ENCODE measurements at regions not wholly inside any gene's neighbourhood (a gene's known extent, or its start where the extent isn't known, plus 50 kb on each side); places are given as distances from the start of the nearest gene placed in this dataset.

DNA sequence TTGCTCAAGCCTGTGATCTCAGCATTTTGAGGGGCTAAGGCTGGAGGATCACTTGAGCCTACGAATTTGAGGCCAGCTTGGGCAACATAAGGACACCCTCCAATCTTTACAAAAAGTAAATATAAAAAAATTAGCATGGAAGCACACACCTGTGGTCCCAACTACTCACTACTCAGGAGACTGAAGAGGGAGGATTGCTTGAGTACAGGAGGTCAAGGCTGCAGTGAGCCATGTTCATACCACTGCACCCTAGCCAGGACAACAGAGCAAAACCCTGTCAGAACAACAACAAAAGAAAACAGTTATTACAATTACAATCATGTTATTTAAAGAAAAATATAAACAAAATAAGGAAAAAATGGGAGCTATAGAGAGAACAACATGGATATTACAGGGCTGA lies 82.5 kb upstream of the TNFAIP3 start:
- TF ChIP-seq EZH2phosphoT487 (IDR thresholded peaks at IDR 0.05; ENCODE audit: insufficient read depth, low read depth) (no peak), EZH2 (IDR thresholded peaks at IDR 0.05; ENCODE audit: insufficient read depth, poor library complexity, severe bottlenecking) (no peak)
- no peaks in the 10 kb centered on the region for H3K36me3 ChIP-seq (ENCODE audit: low read depth)
- DNase-seq: no peak
- H3F3A ChIP-seq (ENCODE audit: insufficient read depth): no peaks in the 10 kb centered on the region
- no peak overlapping the region for H3K9ac ChIP-seq
- no peaks in the 10 kb centered on the region for H4K20me1 ChIP-seq (ENCODE audit: insufficient read depth)
- H3K4me3 ChIP-seq: no peak overlapping the region
- no peak overlapping the region for H2AFZ ChIP-seq
- H3K4me2 ChIP-seq (ENCODE audit: unreplicated experiment): no peak overlapping the region
- H3K27me3 ChIP-seq (replicated peaks; ENCODE audit: insufficient read depth): no peaks in the 10 kb centered on the region
- H3K79me2 ChIP-seq (ENCODE audit: insufficient read depth): no peaks in the 10 kb centered on the region
- no peaks in the 10 kb centered on the region for H3K9me3 ChIP-seq (ENCODE audit: low read depth)
- H3K9me2 ChIP-seq (ENCODE audit: insufficient read depth): no peaks in the 10 kb centered on the region
- H3K27ac ChIP-seq: no peak overlapping the region
- in situ Hi-C loops (cut with MboI): no loop called here
- 26 to 47% methylated on average over 1 of the region's 1 CpG for WGBS, 2 experiments (ENCODE audit: low coverage in 1 of 2, low lambda C conversion rate in 2 of 2, missing lambda C conversion rate in 2 of 2)
- no peaks in the 10 kb centered on the region for H3K4me1 ChIP-seq (ENCODE audit: insufficient read depth)

DNA sequence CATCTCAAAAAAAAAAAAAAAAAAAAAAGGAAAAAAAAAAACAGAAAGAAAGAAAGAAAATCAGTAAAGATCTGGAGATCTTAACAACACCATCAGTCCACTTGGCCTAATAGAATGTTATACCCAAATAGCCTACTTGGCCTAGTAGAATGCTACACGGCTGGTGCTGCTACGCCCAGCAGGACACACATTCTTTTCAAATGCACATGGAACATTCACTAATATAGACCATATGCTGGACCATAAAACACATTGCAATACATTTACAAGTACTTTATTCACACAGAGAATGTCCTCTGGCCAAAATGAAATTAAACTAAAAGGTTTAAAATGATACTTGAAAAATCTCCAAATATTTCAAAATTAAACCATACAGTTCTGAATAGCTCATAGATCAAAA lies 80.0 kb upstream of the TNFAIP3 start:
- no peak for TF ChIP-seq EZH2phosphoT487 (IDR thresholded peaks at IDR 0.05; ENCODE audit: insufficient read depth, low read depth)
- no peak for TF ChIP-seq EZH2 (IDR thresholded peaks at IDR 0.05; ENCODE audit: insufficient read depth, poor library complexity, severe bottlenecking)
- Histone ChIP-seq H3K27me3 (replicated peaks; ENCODE audit: insufficient read depth) (no peaks in the 10 kb centered on the region), H3K9me2 (ENCODE audit: insufficient read depth) (no peaks in the 10 kb centered on the region), H3K4me3 (no peak overlapping the region), H3K4me2 (ENCODE audit: unreplicated experiment) (no peak overlapping the region), H3K27ac (no peak overlapping the region), H3K4me1 (ENCODE audit: insufficient read depth) (no peaks in the 10 kb centered on the region), H3K79me2 (ENCODE audit: insufficient read depth) (no peaks in the 10 kb centered on the region), H3K9me3 (ENCODE audit: low read depth) (no peaks in the 10 kb centered on the region), H3K9ac (no peak overlapping the region), H3F3A (ENCODE audit: insufficient read depth) (no peaks in the 10 kb centered on the region), H2AFZ (no peak overlapping the region), H3K36me3 (ENCODE audit: low read depth) (no peaks in the 10 kb centered on the region), H4K20me1 (ENCODE audit: insufficient read depth) (no peaks in the 10 kb centered on the region)
- DNase-seq: peak; percentile 39
- in situ Hi-C loops (cut with MboI): no loop called here
- WGBS, 2 experiments (ENCODE audit: low coverage in 1 of 2, low lambda C conversion rate in 2 of 2, missing lambda C conversion rate in 2 of 2): 28 to 40% methylated on average over 2 of the region's 2 CpGs

DNA sequence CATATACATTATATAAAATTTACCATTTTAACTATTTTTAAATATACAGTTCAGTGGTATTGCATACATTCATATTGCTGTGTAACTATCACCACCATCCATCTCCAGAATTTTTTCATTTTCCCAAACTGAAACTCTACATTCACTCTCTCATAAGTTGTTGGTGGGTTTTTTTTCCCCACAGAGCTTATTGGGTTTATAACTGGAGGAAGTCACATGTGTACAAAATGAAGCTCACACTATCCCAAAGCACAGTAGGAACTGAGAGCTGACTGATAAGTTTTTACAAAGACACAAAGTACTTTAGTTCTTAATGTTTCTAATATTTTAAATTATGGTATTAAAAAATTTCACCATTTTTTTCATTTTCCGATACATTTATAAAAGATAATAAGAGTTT lies 78.8 kb upstream of the TNFAIP3 start:
- Histone ChIP-seq H3K4me1 (ENCODE audit: insufficient read depth) (no peaks in the 10 kb centered on the region), H3F3A (ENCODE audit: insufficient read depth) (no peaks in the 10 kb centered on the region), H3K36me3 (ENCODE audit: low read depth) (no peaks in the 10 kb centered on the region), H4K20me1 (ENCODE audit: insufficient read depth) (no peaks in the 10 kb centered on the region), H3K27ac (no peak overlapping the region), H3K79me2 (ENCODE audit: insufficient read depth) (no peaks in the 10 kb centered on the region), H3K4me2 (ENCODE audit: unreplicated experiment) (no peak overlapping the region), H3K9me2 (ENCODE audit: insufficient read depth) (no peaks in the 10 kb centered on the region), H3K9ac (no peak overlapping the region), H3K4me3 (no peak overlapping the region), H3K27me3 (replicated peaks; ENCODE audit: insufficient read depth) (no peaks in the 10 kb centered on the region), H2AFZ (no peak overlapping the region), H3K9me3 (ENCODE audit: low read depth) (no peaks in the 10 kb centered on the region)
- 93 to 96% methylated on average over 1 of the region's 1 CpG for WGBS, 2 experiments (ENCODE audit: low coverage in 1 of 2, low lambda C conversion rate in 2 of 2, missing lambda C conversion rate in 2 of 2)
- in situ Hi-C loops (cut with MboI): no loop called here
- TF ChIP-seq EZH2 (IDR thresholded peaks at IDR 0.05; ENCODE audit: insufficient read depth, poor library complexity, severe bottlenecking) (no peak), EZH2phosphoT487 (IDR thresholded peaks at IDR 0.05; ENCODE audit: insufficient read depth, low read depth) (no peak)
- DNase-seq: no peak

DNA sequence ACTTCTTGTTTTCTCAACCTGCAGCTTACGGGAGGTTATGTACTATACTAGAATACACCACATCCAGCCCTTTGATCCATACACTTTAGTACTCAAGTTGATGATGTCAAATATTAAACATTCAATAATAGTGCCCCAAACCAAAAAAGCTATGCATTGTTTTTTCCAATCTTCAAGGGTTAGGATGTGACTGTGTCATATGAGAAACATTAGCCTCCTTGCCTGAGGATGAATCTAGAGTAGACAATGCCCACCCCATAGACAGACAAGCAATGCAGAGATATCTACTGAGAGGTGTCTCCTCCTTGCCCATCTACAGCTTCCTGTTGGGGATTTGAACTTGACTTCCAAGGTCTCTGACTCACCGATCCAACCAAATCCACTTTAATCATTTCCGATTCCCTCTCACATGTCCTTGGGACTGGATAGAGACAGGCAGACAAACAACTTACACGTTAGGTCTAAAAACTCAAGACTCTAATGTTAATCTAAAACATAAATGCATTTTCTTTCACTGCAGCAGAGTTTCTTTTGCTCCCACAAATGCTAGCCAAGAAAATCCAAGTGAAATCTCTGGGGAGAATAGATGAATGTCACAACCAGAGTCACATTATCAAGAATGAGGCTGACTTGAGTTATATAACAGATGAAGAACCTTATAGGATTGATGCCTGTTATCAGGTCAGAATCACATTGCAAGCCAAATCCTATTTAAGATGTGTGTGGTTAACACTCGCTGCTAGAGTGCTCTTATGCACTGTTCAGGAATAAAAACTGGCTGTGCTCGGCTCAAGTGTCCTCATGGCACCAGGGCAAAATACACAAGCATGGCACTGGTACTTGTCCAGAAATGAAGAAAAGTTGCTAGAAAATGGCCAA lies 75.5 kb upstream of the TNFAIP3 start:
- TF ChIP-seq EZH2 (IDR thresholded peaks at IDR 0.05; ENCODE audit: insufficient read depth, poor library complexity, severe bottlenecking) (no peak), EZH2phosphoT487 (IDR thresholded peaks at IDR 0.05; ENCODE audit: insufficient read depth, low read depth) (no peak)
- Histone ChIP-seq H3K27ac (no peak overlapping the region), H3F3A (ENCODE audit: insufficient read depth) (no peaks in the 10 kb centered on the region), H3K4me2 (ENCODE audit: unreplicated experiment) (no peak overlapping the region), H3K9me2 (ENCODE audit: insufficient read depth) (no peaks in the 10 kb centered on the region), H3K36me3 (ENCODE audit: low read depth) (no peaks in the 10 kb centered on the region), H3K79me2 (ENCODE audit: insufficient read depth) (no peaks in the 10 kb centered on the region), H3K9me3 (ENCODE audit: low read depth) (no peaks in the 10 kb centered on the region), H3K27me3 (replicated peaks; ENCODE audit: insufficient read depth) (no peaks in the 10 kb centered on the region), H3K4me1 (ENCODE audit: insufficient read depth) (no peaks in the 10 kb centered on the region), H3K9ac (no peak overlapping the region), H4K20me1 (ENCODE audit: insufficient read depth) (no peaks in the 10 kb centered on the region), H2AFZ (no peak overlapping the region), H3K4me3 (no peak overlapping the region)
- no peak for DNase-seq
- WGBS, 2 experiments (ENCODE audit: low coverage in 1 of 2, low lambda C conversion rate in 2 of 2, missing lambda C conversion rate in 2 of 2): 69 to 79% methylated on average over 6 of the region's 6 CpGs
- in situ Hi-C loops (cut with MboI): no loop called here

Measured in GM23248 (cell line).